DMS 273 treated with DMSO at 0.1 percent for 48 hours (cell line): ENCODE measurements at regions not wholly inside any gene's neighbourhood (a gene's known extent, or its start where the extent isn't known, plus 50 kb on each side); places are given as distances from the start of the nearest gene placed in this dataset.

Experiments used
- DNase-seq: peaks from one replicate; lab custom pipeline; 2025; lab: John Stamatoyannopoulos, UW

DNA sequence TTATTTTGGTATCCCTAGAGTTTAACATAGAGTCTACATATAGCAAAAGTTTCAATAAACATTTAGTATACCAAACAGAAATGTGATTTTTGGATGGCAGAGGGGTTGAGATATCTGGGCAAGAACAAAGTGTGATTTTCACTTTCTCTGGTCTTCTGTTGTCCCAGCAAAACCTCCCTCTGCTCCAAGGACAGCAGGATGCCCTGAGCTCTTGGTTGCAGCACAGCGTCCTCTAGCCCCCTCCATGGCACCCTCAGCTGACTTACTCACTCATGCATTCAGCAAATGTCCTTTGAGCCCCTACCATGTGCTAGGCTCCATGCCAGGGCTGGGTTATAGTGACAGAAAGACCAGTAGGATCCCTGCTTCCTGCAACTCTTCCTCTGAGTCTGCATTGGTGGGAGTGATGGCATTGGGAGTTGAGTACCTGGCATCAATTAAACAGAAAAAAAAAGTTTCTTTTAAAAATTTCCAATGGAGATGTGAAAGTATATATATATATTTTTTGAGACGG is 104.8 kb upstream of the UBL3 start:
- DNase-seq = no peak

DNA sequence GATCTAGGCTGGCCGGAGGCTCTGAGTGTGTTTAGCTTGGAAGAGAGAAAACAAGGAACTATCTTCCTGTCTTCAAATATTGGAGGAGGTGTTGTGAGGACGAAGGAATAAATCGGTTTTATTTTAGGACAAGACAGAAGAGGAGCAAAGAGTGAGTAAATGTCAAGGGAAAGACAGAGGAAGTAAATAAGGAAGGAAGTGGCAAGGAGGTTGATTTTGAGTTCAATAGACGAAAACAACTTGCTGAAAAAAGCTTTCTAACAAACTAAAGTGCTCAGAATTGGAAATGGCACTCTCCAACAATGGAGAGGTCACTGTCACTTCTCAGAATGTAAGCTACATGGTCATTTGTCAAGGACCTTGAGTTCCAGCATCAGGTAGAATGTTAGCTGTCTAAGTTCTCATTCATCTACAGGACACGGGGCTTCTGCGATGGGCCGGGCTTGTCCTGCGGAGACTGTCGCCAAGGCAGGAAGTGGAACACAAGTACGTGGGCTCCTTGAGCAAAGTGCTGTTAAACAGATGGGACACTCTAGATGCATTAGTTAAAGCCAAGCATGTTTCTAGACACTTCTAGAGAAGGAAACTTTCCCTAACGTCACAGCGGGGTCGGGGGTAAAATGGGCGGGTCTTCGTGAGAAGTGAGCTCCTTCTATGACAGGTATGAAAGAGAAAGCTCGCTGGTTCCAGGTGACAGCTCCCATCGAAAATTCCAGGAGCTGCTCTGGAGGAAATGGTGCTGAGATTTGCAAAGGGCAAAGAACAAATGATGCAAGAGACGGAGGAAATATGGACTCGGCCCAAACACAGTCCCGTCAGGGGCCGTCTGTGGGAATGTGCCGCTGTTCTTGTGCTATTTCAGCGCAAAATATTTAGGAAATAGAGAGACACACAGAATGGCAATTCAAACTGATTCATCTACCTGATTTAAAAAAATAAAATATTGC is 103.9 kb upstream of the UBL3 start:
- DNase-seq = no peak

DNA sequence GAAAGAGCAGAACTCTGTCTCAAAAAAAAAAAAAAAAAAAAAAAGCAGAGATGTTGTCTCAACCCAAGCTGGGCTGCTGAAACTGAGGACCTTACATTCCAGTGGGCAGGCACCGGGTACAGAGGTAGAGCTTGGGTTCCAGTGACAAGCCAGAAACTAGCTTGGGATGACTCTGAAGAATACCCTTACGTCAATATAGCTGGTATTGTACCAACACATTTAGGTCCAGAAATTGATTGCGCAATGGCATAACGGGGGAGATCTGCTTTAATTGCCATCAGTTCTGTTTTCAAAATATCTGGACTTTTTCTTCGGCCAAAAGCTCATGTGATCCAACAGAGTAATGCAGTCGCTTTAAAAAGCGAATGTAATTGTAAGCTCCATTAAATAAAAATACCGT is 103.1 kb upstream of the UBL3 start:
- no peak for DNase-seq

DNA sequence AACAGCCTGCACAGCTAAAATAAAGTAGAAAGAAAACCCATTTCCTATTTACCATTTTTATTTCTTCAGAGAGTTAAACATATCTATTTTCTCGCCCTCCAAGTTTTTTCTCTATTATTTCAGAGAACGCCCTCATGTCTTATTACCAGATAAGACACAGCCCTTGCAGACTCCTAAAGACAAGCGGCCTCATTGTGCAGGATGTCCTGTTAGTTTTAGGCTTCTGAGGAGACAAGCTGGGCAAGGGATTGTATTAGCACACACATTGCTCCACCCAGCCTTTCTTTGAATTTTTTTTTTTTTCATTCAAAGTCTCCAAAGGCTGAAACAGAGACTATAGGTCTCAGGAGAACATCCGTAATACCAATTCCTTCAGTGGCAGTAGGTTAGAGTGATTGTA is 101.8 kb upstream of the UBL3 start:
- no peak for DNase-seq

DNA sequence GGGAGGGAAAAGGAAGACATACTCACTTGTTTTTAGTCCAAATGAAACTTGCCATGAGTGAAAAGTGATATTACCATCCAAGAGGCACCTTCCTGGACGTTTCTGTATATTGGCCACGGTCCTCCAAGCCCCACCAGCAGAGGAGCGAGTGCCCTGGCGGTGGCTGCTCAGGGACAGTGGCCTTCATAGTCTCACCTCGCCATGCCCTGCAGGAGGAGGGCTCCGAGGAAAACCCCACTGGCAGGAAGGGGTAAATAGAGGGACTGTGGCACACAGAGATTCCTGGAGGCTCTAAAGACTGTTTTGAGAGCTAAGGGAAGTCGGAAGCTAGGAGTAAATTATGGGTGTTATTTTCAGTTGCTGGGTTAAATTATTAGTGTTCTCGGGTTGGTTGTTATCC is 98.4 kb upstream of the UBL3 start:
- DNase-seq = no peak

DNA sequence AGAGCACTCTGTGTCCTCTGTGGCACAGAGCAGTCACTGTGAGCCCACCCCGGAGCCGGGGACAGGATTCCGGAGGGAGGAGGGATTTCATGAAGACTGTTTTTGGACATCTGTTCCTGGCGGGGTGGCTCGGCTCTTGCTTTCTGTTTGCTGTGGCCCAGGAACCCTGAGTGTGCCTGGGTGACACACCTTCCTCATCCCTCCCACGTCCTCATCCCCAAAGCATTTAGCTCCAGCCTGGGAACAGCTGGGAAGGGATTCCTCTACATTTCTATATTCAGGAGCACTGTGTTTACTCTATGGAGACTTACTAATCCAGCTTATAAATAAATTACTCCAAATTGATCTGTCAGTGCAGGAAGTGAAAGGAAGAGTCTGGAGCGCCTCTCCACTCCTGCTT is 97.8 kb upstream of the UBL3 start:
- DNase-seq = no peak

DNA sequence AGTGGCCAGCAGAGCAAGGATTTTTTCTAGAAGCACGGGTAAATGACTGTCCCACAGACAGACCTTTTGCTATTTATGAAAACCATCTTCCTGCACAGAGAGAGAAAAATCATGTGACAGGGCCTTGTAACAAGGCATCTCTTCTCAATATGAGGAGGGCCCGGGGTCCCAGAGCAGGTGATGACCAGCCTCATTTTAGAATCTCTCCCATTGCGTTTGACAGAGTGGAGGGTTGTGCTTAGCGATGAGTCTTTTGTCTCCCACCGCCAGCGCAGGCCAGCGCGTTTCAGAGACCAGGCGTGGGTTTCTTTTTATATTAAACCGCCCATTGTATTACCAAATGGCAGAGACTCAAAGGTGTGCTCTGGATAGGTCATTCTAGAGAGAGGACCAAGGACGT is 97.4 kb upstream of the UBL3 start:
- DNase-seq = no peak

DNA sequence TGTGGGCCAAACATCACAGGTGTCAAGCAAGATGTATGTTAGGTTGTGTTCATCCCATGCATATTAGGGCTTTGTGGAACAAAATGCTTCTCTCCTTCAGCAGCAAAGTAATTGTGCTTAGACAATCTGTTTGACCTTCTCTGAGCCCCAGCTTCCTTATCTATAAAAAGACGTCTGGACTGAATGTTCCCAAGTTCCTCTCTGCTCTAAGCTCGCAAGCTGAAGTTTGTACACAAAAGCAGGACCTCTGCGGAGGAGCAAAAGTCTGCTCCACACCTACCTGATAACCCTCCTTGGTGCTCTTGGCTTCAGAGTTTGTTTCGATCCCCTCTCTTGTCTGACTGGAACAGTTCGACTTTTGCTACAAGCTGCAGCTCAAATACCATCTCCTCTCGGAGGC is 95.7 kb upstream of the UBL3 start:
- DNase-seq = no peak

DNA sequence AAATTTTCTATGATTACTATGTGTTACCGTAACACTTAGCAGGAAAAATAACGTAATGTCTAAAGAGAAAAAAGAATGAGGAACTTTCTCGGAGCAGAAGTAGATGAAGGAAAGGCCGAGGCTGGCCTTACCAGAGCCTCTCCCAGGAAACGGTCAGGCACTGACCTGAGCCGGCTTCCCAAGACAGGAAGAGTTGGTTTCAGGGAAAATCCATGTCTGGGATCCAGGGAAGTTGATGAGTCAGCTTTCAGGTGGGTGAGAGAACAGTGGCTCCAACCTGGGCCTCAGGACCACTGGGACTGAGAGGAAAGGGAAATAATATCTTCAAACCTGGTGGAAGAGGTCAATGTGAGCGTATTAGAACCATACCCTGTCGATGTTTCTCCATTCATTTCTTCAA is 93.3 kb upstream of the UBL3 start:
- no peak for DNase-seq

DNA sequence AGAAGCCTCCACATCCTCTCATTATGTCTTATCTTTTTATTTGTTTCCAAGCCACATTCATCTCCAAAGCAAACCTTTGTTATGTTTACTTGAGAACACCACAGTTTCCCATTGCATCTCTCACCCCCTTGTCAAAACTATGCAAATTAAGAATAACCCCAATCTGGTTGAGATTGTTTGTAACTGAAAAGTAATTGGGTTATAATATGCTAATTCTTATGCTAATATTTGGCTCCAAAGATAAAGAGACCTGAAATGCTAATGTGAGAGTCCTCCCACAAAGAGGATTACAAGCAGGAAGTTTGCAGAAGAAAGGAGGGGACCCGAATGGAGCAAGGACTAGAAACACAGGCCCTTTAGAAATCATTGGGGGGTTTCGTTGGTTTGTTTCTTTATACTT is 92.9 kb upstream of the UBL3 start:
- no peak for DNase-seq

DNA sequence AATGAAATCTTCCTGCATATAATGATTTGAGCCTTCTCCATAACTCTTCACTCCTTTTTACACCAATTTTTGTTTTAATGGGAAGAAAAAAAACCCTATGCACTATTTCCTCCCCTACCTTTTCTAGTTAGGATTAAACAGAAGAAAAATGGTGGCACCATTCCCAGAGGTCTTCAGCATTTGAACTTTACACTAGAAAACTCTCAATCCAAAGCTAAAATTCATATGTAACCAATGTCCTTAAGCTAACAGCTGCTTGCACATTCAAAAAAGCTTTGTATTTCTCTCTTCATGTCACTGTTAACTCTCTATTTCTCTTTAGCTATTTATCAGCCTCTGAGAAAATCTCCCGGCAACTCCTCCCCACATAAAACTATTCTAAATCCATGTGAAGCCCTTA is 90.3 kb upstream of the UBL3 start:
- no peak for DNase-seq

DNA sequence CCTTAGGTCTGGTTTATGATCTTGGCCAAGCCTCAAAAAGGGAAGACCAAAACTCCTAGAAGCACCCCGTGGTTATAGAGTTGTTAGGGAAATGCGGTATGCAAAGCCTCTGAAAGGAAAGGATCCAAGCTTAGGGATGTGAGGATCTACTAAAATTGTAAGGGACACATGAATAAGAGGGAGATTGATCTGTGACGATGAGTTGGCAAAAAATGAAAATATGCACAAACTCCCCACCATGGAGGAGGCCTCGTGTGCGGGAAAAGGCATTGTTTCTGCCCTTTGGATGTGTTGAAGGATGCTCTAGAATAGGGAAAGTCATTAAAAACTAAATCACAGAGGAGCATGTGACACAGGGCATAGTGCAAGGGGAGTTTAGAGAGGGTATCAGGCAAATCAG is 88.7 kb upstream of the UBL3 start:
- DNase-seq = no peak

DNA sequence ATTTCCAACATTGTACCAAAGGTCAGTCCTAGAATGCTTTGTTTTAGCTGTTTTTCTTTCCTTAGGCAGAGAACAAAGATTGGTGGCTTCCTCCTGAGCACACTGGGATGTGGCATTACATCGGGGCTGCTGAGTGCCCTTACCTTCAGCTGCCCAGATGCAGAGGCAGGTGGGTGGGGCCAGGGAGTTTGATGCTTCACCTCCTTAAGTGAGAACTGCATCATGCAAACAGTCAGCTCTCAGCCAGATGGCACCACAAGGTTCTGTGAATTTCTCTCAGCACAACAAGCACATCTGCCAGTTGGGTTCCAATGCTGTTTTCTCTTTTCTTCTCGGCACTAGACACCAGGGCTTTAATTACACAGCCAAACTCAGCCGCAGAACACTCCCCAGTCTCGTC is 87.4 kb upstream of the UBL3 start:
- peak; percentile 44 for DNase-seq

DNA sequence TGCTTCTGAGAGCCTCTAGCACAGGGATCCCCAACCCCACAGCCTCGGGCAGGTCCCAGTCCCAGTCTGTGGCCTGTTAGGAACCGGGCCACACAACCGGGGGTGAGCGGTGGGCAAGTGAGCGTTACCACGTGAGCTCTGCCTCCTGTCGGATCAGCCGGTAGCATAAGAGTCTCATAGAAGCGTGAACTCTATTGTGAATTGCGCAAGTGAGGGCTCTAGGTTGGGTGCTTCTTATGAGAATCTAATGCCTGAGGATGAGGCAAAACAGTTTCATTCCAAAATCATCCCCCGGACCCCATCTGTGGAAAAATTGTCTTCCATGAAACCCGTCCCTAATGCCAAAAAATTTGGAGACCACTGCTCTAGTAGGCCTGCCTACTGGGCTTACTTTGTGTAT is 87.0 kb upstream of the UBL3 start:
- no peak for DNase-seq

DNA sequence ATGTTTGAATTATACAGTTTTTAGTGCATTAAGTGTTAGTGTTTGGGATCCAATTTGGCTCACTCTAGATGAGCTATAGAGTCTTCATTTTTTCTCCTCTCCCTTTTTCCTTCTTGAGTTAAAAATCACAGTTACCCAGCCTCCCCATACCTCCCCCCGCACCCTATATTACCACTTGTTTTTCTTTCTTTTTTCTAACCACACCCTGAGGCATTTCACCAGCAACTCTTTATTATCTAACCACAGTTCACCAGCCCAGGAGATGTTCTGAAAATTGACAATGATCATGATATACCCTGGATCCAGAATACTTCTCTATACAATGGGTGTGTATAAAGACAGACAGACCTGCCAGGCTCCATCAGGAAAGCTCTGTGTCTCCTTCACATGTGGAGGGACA is 86.5 kb upstream of the UBL3 start:
- DNase-seq = no peak

DNA sequence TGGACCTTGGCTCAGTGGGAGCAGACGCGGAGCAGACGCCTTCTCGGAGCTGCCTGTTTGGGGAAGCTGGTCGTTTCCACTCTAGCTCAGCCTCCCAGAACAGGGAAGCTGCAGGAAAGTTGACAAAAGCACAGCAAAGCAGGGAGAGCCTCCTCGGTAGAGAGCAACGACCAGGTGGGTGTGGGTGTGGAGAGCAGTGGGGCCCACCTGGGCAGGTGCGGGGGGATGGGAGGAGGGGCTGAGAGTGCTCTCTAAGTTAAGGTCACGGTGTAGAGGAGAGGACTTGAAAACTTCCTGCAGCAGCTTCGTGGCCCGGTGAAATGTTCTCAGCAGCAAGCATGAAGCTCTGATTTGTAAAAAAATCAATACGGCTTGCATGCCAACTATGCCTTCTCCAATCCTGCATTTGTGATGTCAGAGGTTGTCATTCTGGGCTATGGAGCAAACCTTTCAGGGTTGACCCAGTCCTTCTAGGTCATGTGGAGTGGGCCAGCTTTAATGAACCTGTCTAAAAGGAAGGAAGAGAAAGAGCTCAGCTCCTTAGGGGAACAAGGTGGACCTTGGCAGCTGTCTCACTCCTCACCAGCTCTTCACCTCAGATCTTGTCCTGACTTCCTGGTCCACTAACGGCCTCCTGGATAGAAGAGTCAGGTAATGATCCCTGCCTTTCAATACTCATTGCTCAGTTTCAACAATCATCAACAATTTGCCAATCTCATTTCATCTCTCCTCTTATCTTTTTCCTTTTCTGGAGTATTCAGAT is 85.8 kb upstream of the UBL3 start:
- DNase-seq = no peak

DNA sequence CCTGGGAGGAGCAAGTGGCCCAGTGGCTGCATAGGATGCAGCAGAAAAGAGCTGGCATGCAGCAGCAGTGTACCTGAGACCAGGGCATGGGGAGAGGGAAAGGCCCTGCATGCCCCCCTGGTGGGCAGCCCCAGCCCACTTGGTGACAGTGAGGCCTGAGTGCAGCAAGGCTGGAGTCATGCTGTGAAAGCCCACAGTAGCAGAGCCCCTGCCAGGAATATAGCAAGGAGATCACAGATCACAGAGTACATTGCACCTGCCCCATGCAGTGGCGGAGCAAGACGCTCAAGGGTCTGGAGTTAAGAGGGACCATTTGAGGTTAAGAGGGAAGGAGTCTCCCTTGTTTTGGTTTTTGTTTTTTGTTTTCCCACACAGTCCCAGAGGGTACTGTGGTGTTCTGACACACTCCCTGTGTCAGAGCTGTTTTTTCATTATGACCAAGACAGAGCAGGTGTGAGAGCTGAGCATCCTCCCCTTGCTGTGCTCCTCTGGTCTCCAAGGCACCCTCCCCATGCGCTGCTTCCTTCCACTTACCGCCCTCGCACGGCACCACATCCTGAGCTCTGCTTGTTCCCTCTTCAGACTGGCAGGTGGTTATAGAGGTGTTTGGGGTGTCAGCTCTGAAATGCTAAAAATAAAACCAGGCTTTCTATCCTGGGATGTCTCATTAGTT is 85.0 kb upstream of the UBL3 start:
- no peak for DNase-seq

DNA sequence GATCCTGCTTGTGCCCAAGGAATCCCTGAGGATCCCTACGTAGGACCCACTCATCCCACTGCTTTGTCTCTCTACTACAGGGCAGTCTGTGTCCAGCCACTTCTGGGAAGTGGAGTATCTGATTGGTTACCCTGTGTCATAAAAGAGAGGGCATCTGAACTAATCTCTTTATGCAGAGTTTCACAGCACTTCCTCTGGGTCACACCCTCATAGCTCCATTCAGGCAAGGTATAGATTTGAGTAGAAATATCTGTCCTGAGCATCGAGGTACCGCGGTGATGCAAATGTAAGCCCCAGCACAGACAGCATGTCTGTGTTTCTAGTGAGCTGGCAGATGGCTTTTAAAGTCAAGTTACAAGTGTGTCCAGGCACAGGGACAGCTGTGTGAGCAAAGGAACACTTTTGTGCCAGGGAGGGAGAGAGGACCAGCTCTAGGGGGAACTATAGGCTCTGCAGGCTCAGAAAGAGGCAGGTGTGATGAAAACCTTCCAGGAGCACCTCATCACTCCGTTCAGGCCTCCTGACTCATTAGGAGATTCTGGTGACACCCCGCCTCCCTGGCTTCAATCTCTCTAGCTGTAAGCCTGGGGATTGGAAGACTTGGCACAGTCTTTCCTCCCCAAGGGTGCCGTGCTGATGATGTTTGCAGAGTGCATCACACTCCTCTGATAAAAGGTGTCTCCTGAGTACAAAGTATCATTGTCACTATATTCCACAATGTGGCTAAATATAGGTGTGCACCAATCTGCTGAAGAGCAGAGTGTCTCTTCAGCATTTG is 84.3 kb upstream of the UBL3 start:
- no peak for DNase-seq

DNA sequence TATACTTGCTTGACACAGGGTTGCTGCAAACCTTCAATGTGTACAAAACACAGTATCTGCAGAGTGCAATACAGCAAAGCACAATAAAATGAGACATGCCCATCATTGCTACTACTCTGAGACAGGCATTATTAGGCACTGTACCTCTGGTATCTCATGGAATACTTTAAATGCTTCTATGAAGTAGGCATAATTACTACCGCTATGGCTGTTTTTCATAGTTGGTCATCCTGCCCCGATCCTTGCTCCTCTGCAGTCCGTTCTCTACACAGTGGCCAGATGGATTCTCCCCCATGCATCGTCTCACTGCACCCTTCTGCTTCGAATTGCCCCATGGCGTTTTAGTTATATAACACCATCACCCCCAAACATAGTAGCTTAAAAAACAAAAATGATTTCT is 83.0 kb upstream of the UBL3 start:
- DNase-seq = no peak

DNA sequence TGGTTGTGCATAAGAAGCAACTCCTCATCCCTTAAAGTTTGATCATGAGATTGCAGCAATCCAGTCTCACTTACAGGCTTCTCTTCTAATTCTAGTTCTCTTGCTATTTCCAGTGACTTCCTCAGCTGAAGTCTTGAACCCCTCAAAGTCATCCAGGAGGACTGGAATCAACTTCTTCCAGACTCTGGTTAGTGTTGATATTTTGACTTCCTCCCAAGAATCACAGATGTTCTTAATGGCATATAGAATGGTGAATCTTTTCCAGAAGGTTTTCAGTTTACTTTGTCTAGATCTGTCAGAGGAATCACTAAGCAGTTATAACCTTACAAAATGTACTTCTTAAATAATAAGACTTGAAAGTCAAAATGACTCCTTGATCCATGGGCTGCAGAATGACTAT is 81.3 kb upstream of the UBL3 start:
- DNase-seq = no peak

DNA sequence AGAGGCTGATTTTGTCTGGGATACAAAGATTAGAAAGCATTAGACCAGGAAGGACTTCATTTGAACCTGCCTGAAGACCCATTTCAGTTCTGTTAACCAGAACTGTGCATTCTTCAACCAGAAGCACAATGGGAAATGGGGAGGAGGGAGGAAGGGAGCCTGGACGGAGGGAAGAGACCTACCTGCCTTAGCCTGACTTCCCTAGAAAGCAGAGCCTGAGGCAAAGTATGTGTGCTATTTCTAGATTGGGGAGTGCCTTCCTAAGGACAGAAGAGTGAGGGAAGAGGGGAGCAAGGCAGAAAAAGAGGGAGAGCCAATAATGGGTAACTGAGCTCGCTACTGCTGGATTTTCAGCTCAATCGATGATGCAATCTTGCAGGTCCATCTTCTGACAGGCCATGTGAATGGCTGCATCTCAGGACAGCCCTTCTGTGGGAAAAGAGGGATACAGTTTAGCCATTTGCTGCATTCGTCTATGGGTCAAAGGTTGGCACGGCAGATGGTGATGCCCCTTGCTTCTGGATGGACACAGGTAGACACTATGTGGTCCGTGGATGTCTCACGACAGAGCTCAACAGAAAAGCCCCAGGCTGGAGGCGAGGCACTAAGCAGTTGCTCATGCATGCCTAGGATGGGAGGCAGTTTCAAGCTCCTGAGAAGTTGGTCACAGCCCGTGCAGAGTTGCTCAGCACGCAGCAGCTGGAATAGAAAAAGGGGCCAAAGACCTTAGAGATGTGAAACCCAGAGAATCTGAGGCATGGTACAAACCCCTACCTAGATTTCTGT is 78.8 kb upstream of the UBL3 start:
- DNase-seq = no peak
